NB4 (cell line): ENCODE measurements at regions not wholly inside any gene's neighbourhood (a gene's known extent, or its start where the extent isn't known, plus 50 kb on each side); places are given as distances from the start of the nearest gene placed in this dataset.

ENCODE experiments used
- CTCF ChIP-seq: IDR thresholded peaks from one replicate; pipeline ENCODE4 v1.5.1; 2012; ENCODE audit warnings: low read depth, low read length
- MYC ChIP-seq: IDR thresholded peaks from 2 replicates; pipeline ENCODE4 v1.6.1; 2011; ENCODE audit warnings: low read depth, low read length
- POLR2A ChIP-seq: IDR thresholded peaks from 2 replicates; pipeline ENCODE4 v1.6.1; 2011; ENCODE audit warnings: mild to moderate bottlenecking; ENCODE audit not compliant: insufficient read length; ENCODE audit errors: extremely low read depth

GRCh38 chr12:93195511-93195910 lies 182.2 kb upstream of the NUDT4 start:
- TF ChIP-seq CTCF = no peak
- no peak for TF ChIP-seq POLR2A
- TF ChIP-seq MYC = no peak
